IMR-90 (cell line): ENCODE measurements at regions not wholly inside any gene's neighbourhood (a gene's known extent, or its start where the extent isn't known, plus 50 kb on each side); places are given as distances from the start of the nearest gene placed in this dataset.

Experiments
- ATAC-seq: fragments of 200-7000 bp; cut with Tn5 transposase; 2 replicates; pipeline ENCODE4 v1.9.1; 2020; ENCODE audit warnings: low read depth, mild to moderate bottlenecking, moderate library complexity
- BruUV-seq: library from RNA; stranded (reverse); fragments of 400-500 nt; replicated peaks from 2 replicates; lab custom pipeline; 2021; lab: Mats Ljungman, UMichigan
- CTCF ChIA-PET: fragments of 300-600 bp; formaldehyde crosslinking; extraction: SDS; loops from one replicate; lab custom pipeline; 2021; ENCODE audit warnings: antibody characterized with exemption; lab: Yijun Ruan, JAX
- POLR2A ChIA-PET: fragments of 300-600 bp; sonication (Branson Sonifier 250); formaldehyde crosslinking; loops from one replicate; lab custom pipeline; 2022; ENCODE audit warnings: antibody characterized with exemption; ENCODE audit not compliant: unreplicated experiment; lab: Charles Lee
- DNase-seq: peaks from one replicate; pipeline ENCODE4 v3.0.0; 2013
- H2AFZ ChIP-seq: replicated peaks from 2 replicates; pipeline ENCODE3; 2013; ENCODE audit warnings: low read length, mild to moderate bottlenecking; ENCODE audit not compliant: poor library complexity
- H2AK5ac ChIP-seq: 2 replicates; pipeline ENCODE4 v1.6.1; 2013; ENCODE audit warnings: low read depth, low read length, inconsistent platforms
- H2AK9ac ChIP-seq: replicated peaks from 2 replicates; pipeline ENCODE3; 2013; ENCODE audit warnings: mild to moderate bottlenecking, low read depth, low read length, moderate library complexity; ENCODE audit not compliant: poor library complexity
- H2BK120ac ChIP-seq: 2 replicates; pipeline ENCODE4 v1.6.1; 2013; ENCODE audit warnings: low read depth, low read length, inconsistent platforms
- H2BK15ac ChIP-seq: 3 replicates; pipeline ENCODE4 v1.6.1; 2013; ENCODE audit warnings: low read depth, low read length, inconsistent platforms
- H2BK20ac ChIP-seq: 2 replicates; pipeline ENCODE4 v1.6.1; 2013; ENCODE audit warnings: low read depth, mild to moderate bottlenecking, inconsistent platforms, low read length, moderate library complexity
- H2BK5ac ChIP-seq: 2 replicates; pipeline ENCODE4 v1.6.1; 2013; ENCODE audit warnings: mild to moderate bottlenecking, low read depth, low read length, inconsistent platforms; ENCODE audit not compliant: poor library complexity, severe bottlenecking
- H3K14ac ChIP-seq: replicated peaks from 2 replicates; pipeline ENCODE4 v1.6.1; 2013; ENCODE audit warnings: low read depth, low read length, inconsistent platforms
- H3K18ac ChIP-seq: 2 replicates; pipeline ENCODE4 v1.6.1; 2013; ENCODE audit warnings: low read depth, low read length, control low read depth
- H3K23ac ChIP-seq: 2 replicates; pipeline ENCODE4 v1.6.1; 2013; ENCODE audit warnings: low read depth, low read length, inconsistent platforms
- H3K27ac ChIP-seq: 2 replicates; pipeline ENCODE4 v1.5.1; 2013; ENCODE audit warnings: mild to moderate bottlenecking, control low read depth, low read length; ENCODE audit not compliant: insufficient read depth
- H3K27me3 ChIP-seq: 2 replicates; pipeline ENCODE4 v1.6.1; 2013; ENCODE audit warnings: low read length; ENCODE audit not compliant: control insufficient read depth, insufficient read depth
- H3K36me3 ChIP-seq: 2 replicates; pipeline ENCODE4 v1.6.1; 2013; ENCODE audit warnings: low read length, mixed read lengths; ENCODE audit not compliant: control insufficient read depth, insufficient read depth
- H3K4ac ChIP-seq: 2 replicates; pipeline ENCODE4 v1.6.1; 2013; ENCODE audit warnings: low read depth, low read length, inconsistent platforms
- H3K4me1 ChIP-seq: 2 replicates; pipeline ENCODE4 v1.6.1; 2013; ENCODE audit warnings: low read length, mixed read lengths; ENCODE audit not compliant: control insufficient read depth, insufficient read depth
- H3K4me2 ChIP-seq: 2 replicates; pipeline ENCODE4 v1.6.1; 2013; ENCODE audit warnings: low read depth, mild to moderate bottlenecking, control low read depth, low read length, moderate library complexity
- H3K4me3 ChIP-seq: 2 replicates; pipeline ENCODE4 v1.5.1; 2013; ENCODE audit warnings: low read depth, mild to moderate bottlenecking, control low read depth, low read length, moderate library complexity; ENCODE audit not compliant: insufficient read depth
- H3K56ac ChIP-seq: 2 replicates; pipeline ENCODE4 v1.6.1; 2013; ENCODE audit warnings: low read length, inconsistent platforms; ENCODE audit not compliant: insufficient read depth; ENCODE audit errors: extremely low read depth
- H3K79me1 ChIP-seq, 2 experiments: 2 replicates each; pipeline ENCODE4 v1.6.1; 2013; ENCODE audit warnings: low read length in 2 of 2, inconsistent platforms in 1 of 2, low read depth in 1 of 2
- H3K9ac ChIP-seq: 2 replicates; pipeline ENCODE4 v1.6.1; 2013; ENCODE audit warnings: low read depth, low read length, control low read depth
- H3K9me1 ChIP-seq: 2 replicates; pipeline ENCODE4 v1.6.1; 2013; ENCODE audit warnings: low read length, inconsistent platforms; ENCODE audit not compliant: insufficient read depth
- H3K9me3 ChIP-seq: 2 replicates; pipeline ENCODE4 v1.6.1; 2013; ENCODE audit warnings: low read length; ENCODE audit not compliant: control insufficient read depth, insufficient read depth
- H4K20me1 ChIP-seq: 2 replicates; pipeline ENCODE4 v1.6.1; 2013; ENCODE audit warnings: low read length, inconsistent platforms; ENCODE audit not compliant: insufficient read depth
- H4K5ac ChIP-seq: 2 replicates; pipeline ENCODE4 v1.6.1; 2013; ENCODE audit warnings: mild to moderate bottlenecking, low read depth, low read length, control low read depth
- H4K8ac ChIP-seq, 2 experiments: 2 replicates each; pipeline ENCODE4 v1.6.1; 2013; ENCODE audit warnings: low read depth in 2 of 2, low read length in 2 of 2, control low read depth in 1 of 2, inconsistent platforms in 1 of 2
- H4K91ac ChIP-seq: 2 replicates; pipeline ENCODE4 v1.6.1; 2013; ENCODE audit warnings: low read depth, low read length, inconsistent platforms; ENCODE audit not compliant: insufficient read depth
- BHLHE40 ChIP-seq: fragments of 150-350 bp; IDR thresholded peaks from 2 replicates; pipeline ENCODE4 v1.6.1; 2016; ENCODE audit warnings: mild to moderate bottlenecking, low read depth, low read length
- CEBPB ChIP-seq: IDR thresholded peaks from 2 replicates; pipeline ENCODE4 v1.6.1; 2012; ENCODE audit warnings: low read depth, low read length, improper control_type of control experiment
- CHD1 ChIP-seq: IDR thresholded peaks from 2 replicates; pipeline ENCODE4 v1.6.1; 2012; ENCODE audit warnings: low read depth, low read length, improper control_type of control experiment
- CTCF ChIP-seq: conservative IDR thresholded peaks from 2 replicates; pipeline ENCODE4 v1.5.1; 2012; ENCODE audit warnings: mild to moderate bottlenecking, low read depth, low read length, improper control_type of control experiment
- MAFK ChIP-seq: IDR thresholded peaks from 2 replicates; pipeline ENCODE4 v1.6.1; 2012; ENCODE audit warnings: low read depth, low read length, improper control_type of control experiment
- MAZ ChIP-seq: IDR thresholded peaks from 2 replicates; pipeline ENCODE4 v1.6.1; 2012; ENCODE audit warnings: low read depth, mild to moderate bottlenecking, low read length, improper control_type of control experiment, moderate library complexity, borderline replicate concordance
- MXI1 ChIP-seq: IDR thresholded peaks from 2 replicates; pipeline ENCODE4 v1.6.1; 2012; ENCODE audit warnings: low read depth, mild to moderate bottlenecking, low read length, moderate library complexity, borderline replicate concordance
- NFE2L2 ChIP-seq: fragments of 150-350 bp; IDR thresholded peaks from 2 replicates; pipeline ENCODE4 v1.6.1; 2016; ENCODE audit warnings: low read depth, mild to moderate bottlenecking, low read length
- POLR2A ChIP-seq: IDR thresholded peaks from 2 replicates; pipeline ENCODE4 v1.6.1; 2012; ENCODE audit warnings: mild to moderate bottlenecking, low read depth, low read length
- RAD21 ChIP-seq: IDR thresholded peaks from 2 replicates; pipeline ENCODE4 v1.6.1; 2012; ENCODE audit warnings: low read length, improper control_type of control experiment
- RCOR1 ChIP-seq: IDR thresholded peaks from 2 replicates; pipeline ENCODE4 v1.6.1; 2012; ENCODE audit warnings: mild to moderate bottlenecking, low read length, improper control_type of control experiment; ENCODE audit not compliant: insufficient replicate concordance
- SMC3 ChIP-seq: fragments of 150-350 bp; IDR thresholded peaks from 2 replicates; pipeline ENCODE4 v1.6.1; 2016; ENCODE audit warnings: low read depth, mild to moderate bottlenecking, antibody characterized with exemption, low read length, moderate library complexity
- USF2 ChIP-seq: fragments of 150-350 bp; IDR thresholded peaks from 2 replicates; pipeline ENCODE4 v1.6.1; 2017; ENCODE audit warnings: mild to moderate bottlenecking, antibody characterized with exemption, low read length, low read depth
- WGBS, 2 experiments: methylation state at CpG; one replicate each; pipeline versions ENCODE4 v1.1.5 to v1.1.7; 2013; ENCODE audit warnings: missing lambda C conversion rate in 2 of 2; ENCODE audit not compliant: insufficient read length in 1 of 2; ENCODE audit errors: extremely low coverage in 2 of 2; 5-methylcytosine and 5-hydroxymethylcytosine counted together
- dilution Hi-C: fragments of 300-500 bp; cut with HindIII; formaldehyde crosslinking; loops from one replicate; pipeline ENCODE4 v1.14.3; 2018; ENCODE audit warnings: low sequenced_read_pairs; ENCODE audit not compliant: unreplicated experiment
- in situ Hi-C: fragments of 300-500 bp; cut with MboI; formaldehyde crosslinking; loops from 3 replicates; pipeline ENCODE4 v1.14.3; 2019; ENCODE audit warnings: low sequenced_read_pairs, inconsistent platforms, mixed read lengths
- intact Hi-C: fragments of 100-400 bp; cut with micrococcal nuclease; formaldehyde crosslinking; loops from 2 replicates; pipeline ENCODE4 v1.10.0; 2022

- CTCF ChIA-PET: no interaction called here
Measured at GRCh38 chr3:27827041-27827440, 104.9 kb upstream of the EOMES start.

More at GRCh38 chr3:27827041-27827440, 104.9 kb upstream of the EOMES start:
- Histone ChIP-seq H3K79me1 (no peaks in the 10 kb centered on the region), H4K5ac (no peak overlapping the region), H3K14ac (no peak overlapping the region), H3K27ac (no peak overlapping the region), H3K4me1 (no peaks in the 10 kb centered on the region), H3K56ac (no peak overlapping the region), H2BK120ac (no peak overlapping the region), H4K20me1 (no peaks in the 10 kb centered on the region), H3K9me1 (no peaks in the 10 kb centered on the region), H4K91ac (no peak overlapping the region), H3K4me2 (no peak overlapping the region), H4K8ac (no peak overlapping the region), H2AFZ (no peak overlapping the region), H3K23ac (no peak overlapping the region), H3K9me3 (no peaks in the 10 kb centered on the region), H3K9ac (no peak overlapping the region), H2BK20ac (no peak overlapping the region), H3K4ac (no peak overlapping the region), H3K27me3 (no peaks in the 10 kb centered on the region), H2BK15ac (no peak overlapping the region), H2AK9ac (no peak overlapping the region), H3K4me3 (no peak overlapping the region), H2BK5ac (no peak overlapping the region), H3K18ac (no peak overlapping the region), H2AK5ac (no peak overlapping the region), H3K36me3 (no peaks in the 10 kb centered on the region)
- no peak for ATAC-seq
- in situ Hi-C loops: no loop called here
- no TSS peak for BruUV-seq
- no peak for TF ChIP-seq POLR2A
- no peak for TF ChIP-seq MAFK
- TF ChIP-seq CEBPB: no peak
- no peak for TF ChIP-seq RCOR1
- TF ChIP-seq SMC3: no peak
- TF ChIP-seq MXI1: no peak
- TF ChIP-seq CHD1: no peak
- TF ChIP-seq NFE2L2: no peak
- TF ChIP-seq MAZ: no peak
- TF ChIP-seq USF2: no peak
- TF ChIP-seq CTCF: no peak
- no peak for TF ChIP-seq BHLHE40
- no peak for TF ChIP-seq RAD21
- WGBS, 2 experiments: no CpG with 5 or more reads among the region's 3 CpGs
- intact Hi-C loops: no loop called here
- POLR2A ChIA-PET: no interaction called here
- dilution Hi-C loops: no loop called here
- no peak for DNase-seq
